ENCODE measurements at regions not wholly inside any gene's neighbourhood (a gene's known extent, or its start where the extent isn't known, plus 50 kb on each side); places are given as distances from the start of the nearest gene placed in this dataset.

DNA sequence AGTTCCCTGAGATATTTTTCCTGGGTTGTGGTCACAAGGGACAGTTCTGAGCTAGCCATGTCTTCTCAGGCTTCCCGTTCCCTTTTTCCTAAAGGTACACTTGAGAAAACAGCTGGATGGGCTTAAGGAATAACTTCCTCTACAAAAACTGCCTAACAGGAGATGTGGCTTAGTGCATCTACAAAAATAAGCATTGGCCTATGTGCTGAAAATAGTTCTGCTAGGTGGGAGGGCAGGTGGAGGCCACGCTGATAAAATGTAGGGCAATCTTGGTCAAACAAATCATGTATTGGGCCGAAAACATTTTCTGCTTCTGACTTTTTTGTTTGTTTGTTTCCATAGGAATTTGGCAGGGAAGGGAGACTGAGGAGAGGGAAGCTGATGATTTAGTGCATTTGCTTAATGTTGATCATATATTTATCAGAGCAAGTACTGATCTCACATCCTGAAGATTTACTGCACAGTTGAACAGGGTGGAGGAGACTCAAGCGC is 409.4 kb upstream of the FZD8 start:
- peaks cover 0 to 7% (median 0%) of the 10 kb centered on the region in 11 donors for H3K9me3 ChIP-seq
- H3K27ac ChIP-seq: peak overlapping the region in 1 of 10 donors; percentile 39
- peaks cover 0 to 15% (median 0%) of the 10 kb centered on the region in 9 donors for H3K4me1 ChIP-seq
- no peak overlapping the region for H3K4me3 ChIP-seq
- TF ChIP-seq, protein P1, sequence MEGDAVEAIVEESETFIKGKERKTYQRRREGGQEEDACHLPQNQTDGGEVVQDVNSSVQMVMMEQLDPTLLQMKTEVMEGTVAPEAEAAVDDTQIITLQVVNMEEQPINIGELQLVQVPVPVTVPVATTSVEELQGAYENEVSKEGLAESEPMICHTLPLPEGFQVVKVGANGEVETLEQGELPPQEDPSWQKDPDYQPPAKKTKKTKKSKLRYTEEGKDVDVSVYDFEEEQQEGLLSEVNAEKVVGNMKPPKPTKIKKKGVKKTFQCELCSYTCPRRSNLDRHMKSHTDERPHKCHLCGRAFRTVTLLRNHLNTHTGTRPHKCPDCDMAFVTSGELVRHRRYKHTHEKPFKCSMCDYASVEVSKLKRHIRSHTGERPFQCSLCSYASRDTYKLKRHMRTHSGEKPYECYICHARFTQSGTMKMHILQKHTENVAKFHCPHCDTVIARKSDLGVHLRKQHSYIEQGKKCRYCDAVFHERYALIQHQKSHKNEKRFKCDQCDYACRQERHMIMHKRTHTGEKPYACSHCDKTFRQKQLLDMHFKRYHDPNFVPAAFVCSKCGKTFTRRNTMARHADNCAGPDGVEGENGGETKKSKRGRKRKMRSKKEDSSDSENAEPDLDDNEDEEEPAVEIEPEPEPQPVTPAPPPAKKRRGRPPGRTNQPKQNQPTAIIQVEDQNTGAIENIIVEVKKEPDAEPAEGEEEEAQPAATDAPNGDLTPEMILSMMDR (IDR thresholded peaks at IDR 0.05): no peak
- 53 to 54% methylated on average over 4 of the region's 4 CpGs for WGBS, 2 donors
- intact Hi-C loops (cut with DNase I): no loop called here
- no peaks in the 10 kb centered on the region for H3K27me3 ChIP-seq
- ATAC-seq (peak in 1 of 8 donors; percentile 42), DNase-seq (no peak)
- no peaks in the 10 kb centered on the region for H3K36me3 ChIP-seq

DNA sequence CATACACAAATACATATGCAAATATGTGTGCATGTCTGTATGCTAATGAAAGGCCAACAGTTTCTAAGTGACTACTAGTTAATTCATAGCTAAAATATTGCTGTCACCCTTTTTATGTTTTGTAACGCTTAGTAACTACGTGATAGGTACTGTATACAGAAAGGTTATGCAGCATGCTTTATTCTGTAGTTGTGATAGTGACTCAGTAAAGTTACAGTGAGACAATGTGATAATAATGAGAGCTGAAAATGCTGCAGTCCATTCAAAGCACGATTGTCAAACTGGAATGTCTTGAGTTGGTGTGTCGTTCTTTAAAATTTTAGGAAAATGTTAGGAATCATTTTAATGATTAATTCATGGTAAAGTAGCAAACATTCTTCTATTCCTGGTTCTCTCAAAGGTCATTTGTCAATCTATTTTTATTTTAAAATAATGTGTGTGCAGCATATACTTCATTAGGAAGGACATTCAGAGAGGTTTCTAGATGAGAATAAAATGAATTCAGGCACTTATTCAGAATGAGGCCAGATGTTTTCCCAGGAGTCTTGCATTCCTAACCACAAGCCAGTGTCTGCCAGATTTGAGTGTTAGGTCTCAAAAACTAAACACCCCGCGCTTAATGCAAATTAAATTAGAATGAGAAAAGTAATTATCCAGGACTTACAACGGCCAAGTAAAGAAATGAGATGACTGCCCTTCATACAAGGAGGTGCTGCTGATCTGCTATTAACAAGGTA is 408.8 kb upstream of the FZD8 start:
- H3K4me3 ChIP-seq: no peak overlapping the region
- peaks cover 0 to 15% (median 0%) of the 10 kb centered on the region in 9 donors for H3K4me1 ChIP-seq
- no peak for DNase-seq
- 64 to 66% methylated on average over 7 of the region's 7 CpGs for WGBS, 2 donors
- no peaks in the 10 kb centered on the region for H3K27me3 ChIP-seq
- H3K9me3 ChIP-seq: peaks cover 0 to 7% (median 0%) of the 10 kb centered on the region in 11 donors
- H3K36me3 ChIP-seq: no peaks in the 10 kb centered on the region
- peak in 1 of 8 donors; percentile 17 for ATAC-seq
- intact Hi-C loops (cut with DNase I): no loop called here
- H3K27ac ChIP-seq: peak overlapping the region in 2 of 10 donors; percentile 21 to 39
- TF ChIP-seq, protein P1 (IDR thresholded peaks at IDR 0.05): no peak

GRCh38 chr10:36048780-36049179 is 406.7 kb upstream of the FZD8 start:
- H3K27ac ChIP-seq: no peak overlapping the region
- H3K36me3 ChIP-seq: no peaks in the 10 kb centered on the region
- H3K4me1 ChIP-seq: peaks cover 0 to 15% (median 0%) of the 10 kb centered on the region in 9 donors
- no peak for ATAC-seq
- TF ChIP-seq, protein P1 (IDR thresholded peaks at IDR 0.05): no peak
- intact Hi-C loops (cut with DNase I): no loop called here
- WGBS, 2 donors: 85 to 95% methylated on average over 2 of the region's 2 CpGs
- H3K9me3 ChIP-seq: no peaks in the 10 kb centered on the region
- H3K4me3 ChIP-seq: no peak overlapping the region
- DNase-seq: no peak
- H3K27me3 ChIP-seq: no peaks in the 10 kb centered on the region

DNA sequence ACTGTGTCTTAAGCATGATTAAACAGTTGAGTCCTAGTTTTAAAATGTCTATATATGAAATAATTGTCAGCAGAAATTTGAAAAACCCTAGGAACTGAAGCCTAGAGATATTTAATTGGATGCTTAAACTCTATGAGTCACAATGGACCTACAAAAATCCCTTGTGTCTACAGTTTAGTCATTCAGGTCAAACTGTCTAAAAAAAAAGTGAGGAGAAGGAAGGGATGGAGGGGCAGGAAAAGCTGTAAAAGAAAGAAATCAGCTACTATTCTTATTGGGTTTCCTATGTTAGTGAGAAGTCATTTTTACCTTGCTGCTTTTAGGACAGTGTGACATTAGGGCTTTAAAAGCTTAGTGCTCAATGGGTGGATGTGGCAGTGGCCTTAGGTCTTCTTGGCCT is 406.1 kb upstream of the FZD8 start:
- no peak overlapping the region for H3K27ac ChIP-seq
- DNase-seq (no peak), ATAC-seq (no peak)
- no peaks in the 10 kb centered on the region for H3K27me3 ChIP-seq
- no peak overlapping the region for H3K4me3 ChIP-seq
- no peaks in the 10 kb centered on the region for H3K36me3 ChIP-seq
- intact Hi-C loops (cut with DNase I): no loop called here
- no peaks in the 10 kb centered on the region for H3K9me3 ChIP-seq
- TF ChIP-seq, protein P1 (IDR thresholded peaks at IDR 0.05): no peak
- H3K4me1 ChIP-seq: peaks cover 0 to 15% (median 0%) of the 10 kb centered on the region in 9 donors

Measured in heart right ventricle (tissue), 16 donors.